ENCODE measurements at regions not wholly inside any gene's neighbourhood (a gene's known extent, or its start where the extent isn't known, plus 50 kb on each side); places are given as distances from the start of the nearest gene placed in this dataset.

DNA sequence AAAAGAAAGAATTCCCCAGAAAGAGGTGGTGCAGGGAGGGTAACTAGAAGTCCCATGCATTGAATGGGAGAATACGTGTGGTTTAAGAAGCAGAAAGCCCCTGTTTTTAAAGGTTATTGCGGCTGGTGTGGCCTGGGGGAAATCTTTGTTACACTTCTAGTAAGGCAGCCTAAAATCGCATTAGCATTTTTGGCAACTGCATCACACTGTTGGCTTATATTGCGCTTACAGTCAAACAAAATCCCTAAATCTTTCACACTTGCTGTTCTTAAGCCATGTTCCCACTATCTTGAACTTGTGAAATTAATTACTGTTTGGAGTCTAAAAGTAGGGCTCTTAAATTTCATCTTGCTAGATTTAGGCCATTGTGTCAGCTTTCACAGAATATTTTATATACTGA is 66.0 kb upstream of the GOLIM4 start:
- ATAC-seq (no peak), DNase-seq (ENCODE audit: low spot score) (no peak)
- H3K27me3 Mint-ChIP-seq (ENCODE audit: low read depth), result no peaks in the 10 kb centered on the region
- no peak overlapping the region for H3K27ac Mint-ChIP-seq
- no peak overlapping the region for H3K4me3 Mint-ChIP-seq
- TF ChIP-seq, protein P1, sequence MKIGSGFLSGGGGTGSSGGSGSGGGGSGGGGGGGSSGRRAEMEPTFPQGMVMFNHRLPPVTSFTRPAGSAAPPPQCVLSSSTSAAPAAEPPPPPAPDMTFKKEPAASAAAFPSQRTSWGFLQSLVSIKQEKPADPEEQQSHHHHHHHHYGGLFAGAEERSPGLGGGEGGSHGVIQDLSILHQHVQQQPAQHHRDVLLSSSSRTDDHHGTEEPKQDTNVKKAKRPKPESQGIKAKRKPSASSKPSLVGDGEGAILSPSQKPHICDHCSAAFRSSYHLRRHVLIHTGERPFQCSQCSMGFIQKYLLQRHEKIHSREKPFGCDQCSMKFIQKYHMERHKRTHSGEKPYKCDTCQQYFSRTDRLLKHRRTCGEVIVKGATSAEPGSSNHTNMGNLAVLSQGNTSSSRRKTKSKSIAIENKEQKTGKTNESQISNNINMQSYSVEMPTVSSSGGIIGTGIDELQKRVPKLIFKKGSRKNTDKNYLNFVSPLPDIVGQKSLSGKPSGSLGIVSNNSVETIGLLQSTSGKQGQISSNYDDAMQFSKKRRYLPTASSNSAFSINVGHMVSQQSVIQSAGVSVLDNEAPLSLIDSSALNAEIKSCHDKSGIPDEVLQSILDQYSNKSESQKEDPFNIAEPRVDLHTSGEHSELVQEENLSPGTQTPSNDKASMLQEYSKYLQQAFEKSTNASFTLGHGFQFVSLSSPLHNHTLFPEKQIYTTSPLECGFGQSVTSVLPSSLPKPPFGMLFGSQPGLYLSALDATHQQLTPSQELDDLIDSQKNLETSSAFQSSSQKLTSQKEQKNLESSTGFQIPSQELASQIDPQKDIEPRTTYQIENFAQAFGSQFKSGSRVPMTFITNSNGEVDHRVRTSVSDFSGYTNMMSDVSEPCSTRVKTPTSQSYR (CRISPR knock-in tag; IDR thresholded peaks at IDR 0.05), result no peak
- TF ChIP-seq, protein P2, sequence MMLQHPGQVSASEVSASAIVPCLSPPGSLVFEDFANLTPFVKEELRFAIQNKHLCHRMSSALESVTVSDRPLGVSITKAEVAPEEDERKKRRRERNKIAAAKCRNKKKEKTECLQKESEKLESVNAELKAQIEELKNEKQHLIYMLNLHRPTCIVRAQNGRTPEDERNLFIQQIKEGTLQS (CRISPR knock-in tag; conservative IDR thresholded peaks at IDR 0.05), result no peak
- TF ChIP-seq, protein P3, sequence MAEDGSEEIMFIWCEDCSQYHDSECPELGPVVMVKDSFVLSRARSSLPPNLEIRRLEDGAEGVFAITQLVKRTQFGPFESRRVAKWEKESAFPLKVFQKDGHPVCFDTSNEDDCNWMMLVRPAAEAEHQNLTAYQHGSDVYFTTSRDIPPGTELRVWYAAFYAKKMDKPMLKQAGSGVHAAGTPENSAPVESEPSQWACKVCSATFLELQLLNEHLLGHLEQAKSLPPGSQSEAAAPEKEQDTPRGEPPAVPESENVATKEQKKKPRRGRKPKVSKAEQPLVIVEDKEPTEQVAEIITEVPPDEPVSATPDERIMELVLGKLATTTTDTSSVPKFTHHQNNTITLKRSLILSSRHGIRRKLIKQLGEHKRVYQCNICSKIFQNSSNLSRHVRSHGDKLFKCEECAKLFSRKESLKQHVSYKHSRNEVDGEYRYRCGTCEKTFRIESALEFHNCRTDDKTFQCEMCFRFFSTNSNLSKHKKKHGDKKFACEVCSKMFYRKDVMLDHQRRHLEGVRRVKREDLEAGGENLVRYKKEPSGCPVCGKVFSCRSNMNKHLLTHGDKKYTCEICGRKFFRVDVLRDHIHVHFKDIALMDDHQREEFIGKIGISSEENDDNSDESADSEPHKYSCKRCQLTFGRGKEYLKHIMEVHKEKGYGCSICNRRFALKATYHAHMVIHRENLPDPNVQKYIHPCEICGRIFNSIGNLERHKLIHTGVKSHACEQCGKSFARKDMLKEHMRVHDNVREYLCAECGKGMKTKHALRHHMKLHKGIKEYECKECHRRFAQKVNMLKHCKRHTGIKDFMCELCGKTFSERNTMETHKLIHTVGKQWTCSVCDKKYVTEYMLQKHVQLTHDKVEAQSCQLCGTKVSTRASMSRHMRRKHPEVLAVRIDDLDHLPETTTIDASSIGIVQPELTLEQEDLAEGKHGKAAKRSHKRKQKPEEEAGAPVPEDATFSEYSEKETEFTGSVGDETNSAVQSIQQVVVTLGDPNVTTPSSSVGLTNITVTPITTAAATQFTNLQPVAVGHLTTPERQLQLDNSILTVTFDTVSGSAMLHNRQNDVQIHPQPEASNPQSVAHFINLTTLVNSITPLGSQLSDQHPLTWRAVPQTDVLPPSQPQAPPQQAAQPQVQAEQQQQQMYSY (CRISPR knock-in tag; IDR thresholded peaks at IDR 0.05), result no peak
- no peak for TF ChIP-seq NR1H2 (CRISPR knock-in tag; IDR thresholded peaks at IDR 0.05)
- H3K9me3 Mint-ChIP-seq, result no peaks in the 10 kb centered on the region
- ChIA-PET CTCF (interaction anchor here (1.0 kb wide), 1 partner anchor 113 kb away, joined by 3 read pairs; no protein-coding TSS in a partner anchor), POLR2A (no interaction called here)
- no peaks in the 10 kb centered on the region for H3K36me3 Mint-ChIP-seq
- H3K4me1 Mint-ChIP-seq, result peaks cover 10% of the 10 kb centered on the region

DNA sequence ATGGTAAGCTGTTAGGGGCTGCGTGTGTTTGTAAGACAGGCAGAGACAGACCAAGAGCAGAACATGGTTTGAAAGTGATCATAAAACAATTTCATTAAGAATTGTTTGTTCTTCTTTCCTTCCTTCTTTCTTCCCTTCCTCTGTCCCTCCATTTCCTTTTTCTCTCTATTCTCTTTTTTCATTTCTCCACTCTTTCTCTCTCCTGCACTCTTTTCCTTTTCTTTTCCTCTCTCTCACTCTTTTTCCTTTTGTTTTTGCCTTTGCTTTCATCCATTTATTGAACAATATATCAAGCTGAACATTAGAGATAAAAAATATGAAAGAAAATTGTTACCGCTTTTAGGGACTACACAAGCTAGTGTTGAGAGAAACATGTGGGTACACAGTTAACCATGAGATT is 62.2 kb upstream of the GOLIM4 start:
- ATAC-seq (no peak), DNase-seq (ENCODE audit: low spot score) (no peak)
- H3K4me3 Mint-ChIP-seq, result no peak overlapping the region
- peaks cover 10% of the 10 kb centered on the region for H3K4me1 Mint-ChIP-seq
- no peaks in the 10 kb centered on the region; the same call in 1 of the 2 replicates for H3K27me3 Mint-ChIP-seq (ENCODE audit: low read depth)
- TF ChIP-seq, protein P4, sequence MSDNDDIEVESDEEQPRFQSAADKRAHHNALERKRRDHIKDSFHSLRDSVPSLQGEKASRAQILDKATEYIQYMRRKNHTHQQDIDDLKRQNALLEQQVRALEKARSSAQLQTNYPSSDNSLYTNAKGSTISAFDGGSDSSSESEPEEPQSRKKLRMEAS (CRISPR knock-in tag; IDR thresholded peaks at IDR 0.05), result no peak
- no peak for TF ChIP-seq MYBL2 (CRISPR knock-in tag; IDR thresholded peaks at IDR 0.05)
- ChIA-PET POLR2A (no interaction called here), CTCF (no interaction called here)
- no peak overlapping the region for H3K27ac Mint-ChIP-seq
- H3K9me3 Mint-ChIP-seq, result peaks cover 20% of the 10 kb centered on the region
- peaks cover 18% of the 10 kb centered on the region for H3K36me3 Mint-ChIP-seq

DNA sequence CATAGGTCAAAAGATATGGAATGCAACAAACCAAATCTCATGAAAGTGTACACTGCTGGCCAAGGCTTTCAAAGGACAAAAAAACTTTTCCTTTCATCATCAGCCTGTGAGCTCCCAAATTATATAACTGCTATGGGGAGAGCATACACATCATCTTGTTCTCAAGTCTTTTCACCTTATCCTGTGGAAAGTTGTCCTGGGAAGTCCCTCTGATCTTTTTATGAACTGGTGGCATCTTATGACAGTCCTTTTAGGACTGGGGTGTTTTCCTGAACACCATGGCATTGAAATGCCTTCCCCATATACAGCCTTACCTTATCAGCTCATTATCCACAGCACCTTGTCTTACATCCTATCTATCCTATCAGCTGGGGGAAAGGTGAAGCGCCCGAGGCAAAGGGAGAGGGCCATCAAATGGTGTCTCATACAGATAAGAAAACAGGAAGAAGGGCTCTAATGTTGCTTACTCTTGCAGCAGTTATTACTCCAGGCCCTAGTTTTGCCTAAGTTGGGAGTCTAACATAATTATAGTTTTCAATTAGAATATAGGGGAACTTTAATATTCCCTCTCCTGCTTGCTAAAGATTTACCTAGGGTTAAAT is 61.5 kb upstream of the GOLIM4 start:
- ATAC-seq, result no peak
- no peaks in the 10 kb centered on the region; the same call in 1 of the 2 replicates for H3K27me3 Mint-ChIP-seq (ENCODE audit: low read depth)
- H3K27ac Mint-ChIP-seq, result no peak overlapping the region
- ChIA-PET CTCF (no interaction called here), POLR2A (no interaction called here)
- peaks cover 24% of the 10 kb centered on the region for H3K36me3 Mint-ChIP-seq
- H3K4me3 Mint-ChIP-seq, result no peak overlapping the region
- H3K4me1 Mint-ChIP-seq, result peaks cover 10% of the 10 kb centered on the region
- no peak for DNase-seq (ENCODE audit: low spot score)
- H3K9me3 Mint-ChIP-seq, result peaks cover 27% of the 10 kb centered on the region
- TF ChIP-seq EMX1 (CRISPR knock-in tag; IDR thresholded peaks at IDR 0.05), result no peak
- TF ChIP-seq SMAD3 (CRISPR knock-in tag; IDR thresholded peaks at IDR 0.05; ENCODE audit: borderline replicate concordance), result no peak
- TF ChIP-seq, protein P5, sequence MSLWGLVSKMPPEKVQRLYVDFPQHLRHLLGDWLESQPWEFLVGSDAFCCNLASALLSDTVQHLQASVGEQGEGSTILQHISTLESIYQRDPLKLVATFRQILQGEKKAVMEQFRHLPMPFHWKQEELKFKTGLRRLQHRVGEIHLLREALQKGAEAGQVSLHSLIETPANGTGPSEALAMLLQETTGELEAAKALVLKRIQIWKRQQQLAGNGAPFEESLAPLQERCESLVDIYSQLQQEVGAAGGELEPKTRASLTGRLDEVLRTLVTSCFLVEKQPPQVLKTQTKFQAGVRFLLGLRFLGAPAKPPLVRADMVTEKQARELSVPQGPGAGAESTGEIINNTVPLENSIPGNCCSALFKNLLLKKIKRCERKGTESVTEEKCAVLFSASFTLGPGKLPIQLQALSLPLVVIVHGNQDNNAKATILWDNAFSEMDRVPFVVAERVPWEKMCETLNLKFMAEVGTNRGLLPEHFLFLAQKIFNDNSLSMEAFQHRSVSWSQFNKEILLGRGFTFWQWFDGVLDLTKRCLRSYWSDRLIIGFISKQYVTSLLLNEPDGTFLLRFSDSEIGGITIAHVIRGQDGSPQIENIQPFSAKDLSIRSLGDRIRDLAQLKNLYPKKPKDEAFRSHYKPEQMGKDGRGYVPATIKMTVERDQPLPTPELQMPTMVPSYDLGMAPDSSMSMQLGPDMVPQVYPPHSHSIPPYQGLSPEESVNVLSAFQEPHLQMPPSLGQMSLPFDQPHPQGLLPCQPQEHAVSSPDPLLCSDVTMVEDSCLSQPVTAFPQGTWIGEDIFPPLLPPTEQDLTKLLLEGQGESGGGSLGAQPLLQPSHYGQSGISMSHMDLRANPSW (CRISPR knock-in tag; conservative IDR thresholded peaks at IDR 0.05; ENCODE audit: low read depth), result no peak
- no peak for TF ChIP-seq ETV6 (CRISPR knock-in tag; IDR thresholded peaks at IDR 0.05)
- TF ChIP-seq, protein P6, sequence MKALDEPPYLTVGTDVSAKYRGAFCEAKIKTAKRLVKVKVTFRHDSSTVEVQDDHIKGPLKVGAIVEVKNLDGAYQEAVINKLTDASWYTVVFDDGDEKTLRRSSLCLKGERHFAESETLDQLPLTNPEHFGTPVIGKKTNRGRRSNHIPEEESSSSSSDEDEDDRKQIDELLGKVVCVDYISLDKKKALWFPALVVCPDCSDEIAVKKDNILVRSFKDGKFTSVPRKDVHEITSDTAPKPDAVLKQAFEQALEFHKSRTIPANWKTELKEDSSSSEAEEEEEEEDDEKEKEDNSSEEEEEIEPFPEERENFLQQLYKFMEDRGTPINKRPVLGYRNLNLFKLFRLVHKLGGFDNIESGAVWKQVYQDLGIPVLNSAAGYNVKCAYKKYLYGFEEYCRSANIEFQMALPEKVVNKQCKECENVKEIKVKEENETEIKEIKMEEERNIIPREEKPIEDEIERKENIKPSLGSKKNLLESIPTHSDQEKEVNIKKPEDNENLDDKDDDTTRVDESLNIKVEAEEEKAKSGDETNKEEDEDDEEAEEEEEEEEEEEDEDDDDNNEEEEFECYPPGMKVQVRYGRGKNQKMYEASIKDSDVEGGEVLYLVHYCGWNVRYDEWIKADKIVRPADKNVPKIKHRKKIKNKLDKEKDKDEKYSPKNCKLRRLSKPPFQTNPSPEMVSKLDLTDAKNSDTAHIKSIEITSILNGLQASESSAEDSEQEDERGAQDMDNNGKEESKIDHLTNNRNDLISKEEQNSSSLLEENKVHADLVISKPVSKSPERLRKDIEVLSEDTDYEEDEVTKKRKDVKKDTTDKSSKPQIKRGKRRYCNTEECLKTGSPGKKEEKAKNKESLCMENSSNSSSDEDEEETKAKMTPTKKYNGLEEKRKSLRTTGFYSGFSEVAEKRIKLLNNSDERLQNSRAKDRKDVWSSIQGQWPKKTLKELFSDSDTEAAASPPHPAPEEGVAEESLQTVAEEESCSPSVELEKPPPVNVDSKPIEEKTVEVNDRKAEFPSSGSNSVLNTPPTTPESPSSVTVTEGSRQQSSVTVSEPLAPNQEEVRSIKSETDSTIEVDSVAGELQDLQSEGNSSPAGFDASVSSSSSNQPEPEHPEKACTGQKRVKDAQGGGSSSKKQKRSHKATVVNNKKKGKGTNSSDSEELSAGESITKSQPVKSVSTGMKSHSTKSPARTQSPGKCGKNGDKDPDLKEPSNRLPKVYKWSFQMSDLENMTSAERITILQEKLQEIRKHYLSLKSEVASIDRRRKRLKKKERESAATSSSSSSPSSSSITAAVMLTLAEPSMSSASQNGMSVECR (CRISPR knock-in tag; IDR thresholded peaks at IDR 0.05; ENCODE audit: borderline replicate concordance), result no peak
- no peak for TF ChIP-seq GRHL2 (CRISPR knock-in tag; IDR thresholded peaks at IDR 0.05; ENCODE audit: insufficient replicate concordance, severe bottlenecking)
- TF ChIP-seq MXD4 (CRISPR knock-in tag; IDR thresholded peaks at IDR 0.05; ENCODE audit: borderline replicate concordance), result no peak
- no peak for TF ChIP-seq ZNF138 (CRISPR knock-in tag; conservative IDR thresholded peaks at IDR 0.05)
- no peak for TF ChIP-seq TEAD1 (CRISPR knock-in tag; IDR thresholded peaks at IDR 0.05)
